WI38 (cell line): ENCODE measurements at regions not wholly inside any gene's neighbourhood (a gene's known extent, or its start where the extent isn't known, plus 50 kb on each side); places are given as distances from the start of the nearest gene placed in this dataset.

Experiments
- H3K4me3 ChIP-seq: 2 replicates; pipeline ENCODE4 v1.5.1; 2011; ENCODE audit warnings: low read depth, mild to moderate bottlenecking, control low read depth, low read length
- CTCF ChIP-seq: IDR thresholded peaks from 2 replicates; pipeline ENCODE4 v1.5.1; 2012; ENCODE audit warnings: low read depth, mild to moderate bottlenecking, control low read depth, low read length

- no peak overlapping the region for H3K4me3 ChIP-seq
- no peak for TF ChIP-seq CTCF
Observed at GRCh38 chr18:41155025-41155424, 800.0 kb upstream of the PIK3C3 start.

GRCh38 chr18:41153871-41154270 is 801.2 kb upstream of the PIK3C3 start:
- H3K4me3 ChIP-seq, result no peak overlapping the region
- no peak for TF ChIP-seq CTCF

GRCh38 chr18:41150316-41150715 is 804.7 kb upstream of the PIK3C3 start:
- no peak for TF ChIP-seq CTCF
- no peak overlapping the region for H3K4me3 ChIP-seq

GRCh38 chr18:41146301-41146700 is 808.7 kb upstream of the PIK3C3 start:
- no peak for TF ChIP-seq CTCF
- H3K4me3 ChIP-seq, result no peak overlapping the region

GRCh38 chr18:41145516-41145915 is 809.5 kb upstream of the PIK3C3 start:
- no peak for TF ChIP-seq CTCF
- no peak overlapping the region for H3K4me3 ChIP-seq

GRCh38 chr18:41144441-41144840 is 810.6 kb upstream of the PIK3C3 start:
- TF ChIP-seq CTCF, result no peak
- no peak overlapping the region for H3K4me3 ChIP-seq

- TF ChIP-seq CTCF, result no peak
Observed at GRCh38 chr18:41140506-41140905, 814.5 kb upstream of the PIK3C3 start.

GRCh38 chr18:41135146-41135545 is 819.9 kb upstream of the PIK3C3 start:
- no peak for TF ChIP-seq CTCF

More at GRCh38 chr18:41140506-41140905, 814.5 kb upstream of the PIK3C3 start:
- no peak overlapping the region for H3K4me3 ChIP-seq

More at GRCh38 chr18:41135146-41135545, 819.9 kb upstream of the PIK3C3 start:
- no peak overlapping the region for H3K4me3 ChIP-seq
